Transverse colon (tissue), 4 donors: ENCODE measurements at regions not wholly inside any gene's neighbourhood (a gene's known extent, or its start where the extent isn't known, plus 50 kb on each side); places are given as distances from the start of the nearest gene placed in this dataset.

ENCODE experiments used
- DNase-seq: peaks from one replicate; pipeline ENCODE4 v3.0.0-alpha.2; 2019
- H3K27ac ChIP-seq, 4 donors: fragments of 200-600 bp; sonication (generic); 2 replicates each; pipeline ENCODE4 v1.5.1; 2016 to 2018; ENCODE audit warnings: inconsistent platforms in 4 of 4
- H3K27me3 ChIP-seq: fragments of 200-600 bp; sonication (generic); 2 replicates; pipeline ENCODE4 v1.5.1; 2017; ENCODE audit warnings: inconsistent platforms
- H3K36me3 ChIP-seq, 4 donors: fragments of 200-600 bp; sonication (generic); 2 replicates each; pipeline ENCODE4 v1.5.1; 2017 to 2019; ENCODE audit warnings: inconsistent platforms in 4 of 4
- H3K4me1 ChIP-seq, 4 donors: fragments of 200-600 bp; sonication (generic); 2 replicates each; pipeline ENCODE4 v1.5.1; 2017 to 2020; ENCODE audit warnings: inconsistent platforms in 4 of 4
- H3K4me3 ChIP-seq, 4 donors: fragments of 200-600 bp; sonication (generic); 1 replicate in 1 of 4; 2 replicates in 3 of 4; pipeline versions ENCODE4 v1.5.1 to v1.6.1; 2017 to 2019; ENCODE audit warnings: inconsistent platforms in 4 of 4
- H3K9me3 ChIP-seq, 2 donors: fragments of 200-600 bp; sonication (generic); 2 replicates each; pipeline ENCODE4 v1.5.1; 2017 to 2019; ENCODE audit warnings: inconsistent platforms in 2 of 2
- CTCF ChIP-seq, 5 experiments: fragments of 200-600 bp in 3 of 5; fragments of 450-650 bp in 2 of 5; sonication (generic) in 3 of 5; IDR thresholded peaks; 1 replicate in 2 of 5; 2 replicates in 3 of 5; pipeline ENCODE4 v1.5.1; 2016 to 2017; ENCODE audit warnings: antibody characterized with exemption in 5 of 5, inconsistent platforms in 3 of 5, mild to moderate bottlenecking in 2 of 5, moderate library complexity in 1 of 5
- EP300 ChIP-seq: sonication (generic); formaldehyde crosslinking; IDR thresholded peaks from one replicate; pipeline ENCODE4 v1.6.1; 2017; ENCODE audit warnings: antibody characterized with exemption, low read depth
- POLR2A ChIP-seq: fragments of 450-650 bp; IDR thresholded peaks from one replicate; pipeline ENCODE4 v1.6.1; 2016; ENCODE audit warnings: antibody characterized with exemption, mild to moderate bottlenecking, moderate library complexity
- POLR2AphosphoS5 ChIP-seq, 3 donors: sonication (generic); formaldehyde crosslinking; IDR thresholded peaks; one replicate each; pipeline ENCODE4 v1.6.1; 2016; ENCODE audit warnings: antibody characterized with exemption in 3 of 3
- WGBS, 2 donors: methylation state at CpG; one replicate each; pipeline ENCODE4 v1.1.5; 2018; ENCODE audit warnings: low coverage in 1 of 2; 5-methylcytosine and 5-hydroxymethylcytosine counted together
- in situ Hi-C, 4 donors: fragments of 200-750 bp; cut with MboI; loops; one replicate each; pipeline versions ENCODE4 v1.15.0 to v1.15.1; 2017; ENCODE audit warnings: low sequenced_read_pairs in 3 of 4, low pct_ligation_motif_present in 1 of 4, low pct_unique_long_range_greater_than_20kb in 1 of 4
- intact Hi-C: fragments of 100-400 bp; cut with DNase I; formaldehyde crosslinking; loops from one replicate; pipeline ENCODE4 v1.15.1; 2023; ENCODE audit warnings: low total_unique reads

GRCh38 chr6:139979021-139979725 lies 604.7 kb upstream of the CITED2 start:
- H3K27ac ChIP-seq, result peak overlapping the region; percentile 12 to 74 (median 44)
- TF ChIP-seq EP300 (no peak), POLR2AphosphoS5 (IDR thresholded peaks at IDR 0.05) (no peak), POLR2A (no peak), CTCF (IDR thresholded peaks at IDR 0.05) (no peak)
- intact Hi-C loops, result no loop called here
- no peaks in the 10 kb centered on the region for H3K9me3 ChIP-seq
- no peaks in the 10 kb centered on the region for H3K27me3 ChIP-seq
- 70 to 72% methylated on average over 7 of the region's 7 CpGs for WGBS, 2 donors
- H3K4me3 ChIP-seq, result no peak overlapping the region
- H3K36me3 ChIP-seq, result no peaks in the 10 kb centered on the region
- peaks cover 17 to 52% (median 28%) of the 10 kb centered on the region in 4 donors for H3K4me1 ChIP-seq
- no peak for DNase-seq
- in situ Hi-C loops, result no loop called here

- H3K36me3 ChIP-seq, result no peaks in the 10 kb centered on the region
- in situ Hi-C loops (no loop called here), intact Hi-C loops (no loop called here)
- H3K4me3 ChIP-seq, result no peak overlapping the region
- WGBS, 2 donors, result 19% methylated on average over 2 of the region's 2 CpGs; no CpG with 5 or more reads in 1 of the 2 donors
- no peaks in the 10 kb centered on the region for H3K9me3 ChIP-seq
- H3K27ac ChIP-seq, result peak overlapping the region in 3 of 4 donors; percentile 26 to 74 (median 46)
- no peak for DNase-seq
- H3K27me3 ChIP-seq, result no peaks in the 10 kb centered on the region
- peaks cover 14 to 50% (median 22%) of the 10 kb centered on the region in 4 donors for H3K4me1 ChIP-seq
- TF ChIP-seq POLR2AphosphoS5 (IDR thresholded peaks at IDR 0.05) (no peak), POLR2A (no peak), CTCF (IDR thresholded peaks at IDR 0.05) (no peak), EP300 (no peak)
These were observed 603.5 kb upstream of the CITED2 start for GRCh38 chr6:139977887-139978332.

GRCh38 chr6:139973669-139974344 lies 599.4 kb upstream of the CITED2 start:
- in situ Hi-C loops (no loop called here), intact Hi-C loops (no loop called here)
- peaks cover 0 to 26% (median 5%) of the 10 kb centered on the region in 4 donors for H3K4me1 ChIP-seq
- TF ChIP-seq EP300, result no peak
- TF ChIP-seq POLR2A, result no peak
- peak in 2 of 3 donors; percentile 57 to 66 for TF ChIP-seq POLR2AphosphoS5 (IDR thresholded peaks at IDR 0.05)
- no peak for TF ChIP-seq CTCF (IDR thresholded peaks at IDR 0.05)
- WGBS, 2 donors, result 26 to 28% methylated on average over 3 of the region's 3 CpGs
- peak overlapping the region in 3 of 4 donors; percentile 35 to 41 (median 36) for H3K27ac ChIP-seq
- H3K27me3 ChIP-seq, result no peaks in the 10 kb centered on the region
- no peaks in the 10 kb centered on the region for H3K9me3 ChIP-seq
- H3K36me3 ChIP-seq, result no peaks in the 10 kb centered on the region
- H3K4me3 ChIP-seq, result no peak overlapping the region
- DNase-seq, result no peak

GRCh38 chr6:139972116-139972515 lies 597.7 kb upstream of the CITED2 start:
- no peak for DNase-seq
- no peak overlapping the region for H3K27ac ChIP-seq
- H3K36me3 ChIP-seq, result no peaks in the 10 kb centered on the region
- no peaks in the 10 kb centered on the region for H3K9me3 ChIP-seq
- no peaks in the 10 kb centered on the region for H3K27me3 ChIP-seq
- WGBS, 2 donors, result 70 to 79% methylated on average over 2 of the region's 2 CpGs
- H3K4me1 ChIP-seq, result peaks cover 0 to 16% (median 0%) of the 10 kb centered on the region in 4 donors
- intact Hi-C loops (no loop called here), in situ Hi-C loops (no loop called here)
- no peak overlapping the region for H3K4me3 ChIP-seq
- TF ChIP-seq CTCF (IDR thresholded peaks at IDR 0.05) (no peak), POLR2AphosphoS5 (IDR thresholded peaks at IDR 0.05) (no peak), EP300 (no peak), POLR2A (no peak)
